ENCODE measurements at regions not wholly inside any gene's neighbourhood (a gene's known extent, or its start where the extent isn't known, plus 50 kb on each side); places are given as distances from the start of the nearest gene placed in this dataset.

DNA sequence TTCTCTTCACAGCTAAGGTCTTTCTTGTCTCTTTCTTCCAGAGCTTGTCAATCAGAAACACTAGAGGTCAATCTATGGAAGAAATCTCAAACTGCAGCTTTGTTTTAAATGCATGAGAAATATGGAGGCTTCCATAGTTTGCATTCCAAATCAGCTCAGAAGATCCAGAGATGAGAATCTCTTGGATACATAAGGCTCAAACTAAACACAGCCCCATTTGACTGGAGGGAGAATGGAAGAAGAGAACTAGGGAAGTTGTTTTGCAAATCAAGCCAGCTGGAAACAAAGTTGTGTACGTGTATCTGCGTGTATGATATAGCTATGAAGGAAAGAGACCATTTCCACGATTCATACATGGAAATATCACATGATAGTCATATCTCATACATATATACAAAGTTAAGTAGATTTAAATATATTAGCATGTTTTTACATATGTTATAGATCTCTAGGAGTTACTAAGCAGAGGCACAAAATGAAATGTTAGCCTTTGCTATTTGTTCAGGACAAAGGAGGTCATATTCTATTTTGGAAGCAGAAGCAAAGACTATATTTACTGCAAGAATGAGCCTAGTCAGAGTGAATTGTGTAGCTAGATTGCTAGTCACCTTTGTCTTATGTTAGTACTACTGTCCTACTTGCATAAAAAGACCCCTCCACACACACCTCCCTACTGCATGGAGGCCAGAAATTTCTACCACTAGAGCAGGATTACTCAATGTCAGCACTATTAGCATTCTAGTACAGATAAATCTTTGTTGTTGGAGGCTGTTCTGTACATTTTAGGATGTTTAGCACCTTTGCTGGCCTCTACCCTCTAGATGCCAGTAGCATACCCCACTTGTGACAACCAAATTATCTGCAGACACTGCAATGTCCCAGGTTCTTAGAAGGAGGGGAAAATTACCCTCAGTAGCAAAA, 303.5 kb upstream of the CHAC2 start:
- no peaks in the 10 kb centered on the region for H3K9me3 ChIP-seq (ENCODE audit: control insufficient read depth, low read depth, low read length)
- no peaks in the 10 kb centered on the region for H3K4me1 ChIP-seq (ENCODE audit: control insufficient read depth, low read depth, low read length)
- no peaks in the 10 kb centered on the region for H3K27me3 ChIP-seq (ENCODE audit: control insufficient read depth, insufficient read depth, low read length)
- no peak overlapping the region for H3K4me3 ChIP-seq (ENCODE audit: low read length)
- H3K27ac ChIP-seq (ENCODE audit: low read length): no peak overlapping the region
- H3K36me3 ChIP-seq (ENCODE audit: control insufficient read depth, low read depth, low read length): no peaks in the 10 kb centered on the region
- H3K9ac ChIP-seq (ENCODE audit: low read length): no peak overlapping the region

DNA sequence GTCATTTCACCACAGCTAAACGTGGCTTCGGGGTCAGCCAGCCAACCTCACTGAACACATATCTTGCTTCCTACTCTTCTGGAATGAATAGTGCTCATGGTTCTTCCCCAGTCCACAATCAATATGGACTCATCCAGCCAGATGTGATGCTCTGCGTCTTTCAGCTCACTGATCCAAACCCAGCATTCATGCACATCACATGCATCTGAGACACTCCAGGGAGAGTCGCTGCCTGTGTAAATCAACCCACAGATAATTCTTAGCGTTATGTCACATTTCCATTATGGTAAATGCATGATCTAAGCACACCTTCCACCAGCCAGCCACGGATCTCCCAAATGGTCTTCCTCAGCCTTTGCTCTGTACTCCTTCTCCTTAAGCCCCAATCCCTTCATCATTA, 306.7 kb upstream of the CHAC2 start:
- Histone ChIP-seq H3K36me3 (ENCODE audit: control insufficient read depth, low read depth, low read length) (no peaks in the 10 kb centered on the region), H3K4me1 (ENCODE audit: control insufficient read depth, low read depth, low read length) (no peaks in the 10 kb centered on the region), H3K9ac (ENCODE audit: low read length) (no peak overlapping the region), H3K27ac (ENCODE audit: low read length) (no peak overlapping the region), H3K4me3 (ENCODE audit: low read length) (no peak overlapping the region), H3K27me3 (ENCODE audit: control insufficient read depth, insufficient read depth, low read length) (no peaks in the 10 kb centered on the region), H3K9me3 (ENCODE audit: control insufficient read depth, low read depth, low read length) (no peaks in the 10 kb centered on the region)

DNA sequence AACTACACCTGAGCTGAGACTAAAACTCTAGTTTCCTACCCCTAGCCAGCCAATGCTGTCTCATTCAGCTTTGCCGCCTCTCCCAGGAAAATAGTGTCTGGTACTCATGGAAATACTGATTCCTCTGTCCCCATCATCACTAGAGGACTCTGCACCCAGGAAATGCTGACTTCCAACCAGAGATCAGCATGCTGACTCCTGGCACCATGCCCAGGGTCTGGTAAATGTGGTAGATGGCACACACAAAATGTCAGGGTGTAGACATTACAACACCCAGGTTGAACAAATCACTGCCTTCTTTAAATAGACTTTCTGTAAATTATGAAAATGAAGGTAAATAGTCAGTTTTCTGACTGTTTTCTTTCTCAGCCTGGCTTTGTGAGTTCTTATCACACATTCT, 307.3 kb upstream of the CHAC2 start:
- no peak overlapping the region for H3K4me3 ChIP-seq (ENCODE audit: low read length)
- no peak overlapping the region for H3K27ac ChIP-seq (ENCODE audit: low read length)
- H3K36me3 ChIP-seq (ENCODE audit: control insufficient read depth, low read depth, low read length): no peaks in the 10 kb centered on the region
- no peaks in the 10 kb centered on the region for H3K4me1 ChIP-seq (ENCODE audit: control insufficient read depth, low read depth, low read length)
- no peak overlapping the region for H3K9ac ChIP-seq (ENCODE audit: low read length)
- no peaks in the 10 kb centered on the region for H3K27me3 ChIP-seq (ENCODE audit: control insufficient read depth, insufficient read depth, low read length)
- H3K9me3 ChIP-seq (ENCODE audit: control insufficient read depth, low read depth, low read length): no peaks in the 10 kb centered on the region

DNA sequence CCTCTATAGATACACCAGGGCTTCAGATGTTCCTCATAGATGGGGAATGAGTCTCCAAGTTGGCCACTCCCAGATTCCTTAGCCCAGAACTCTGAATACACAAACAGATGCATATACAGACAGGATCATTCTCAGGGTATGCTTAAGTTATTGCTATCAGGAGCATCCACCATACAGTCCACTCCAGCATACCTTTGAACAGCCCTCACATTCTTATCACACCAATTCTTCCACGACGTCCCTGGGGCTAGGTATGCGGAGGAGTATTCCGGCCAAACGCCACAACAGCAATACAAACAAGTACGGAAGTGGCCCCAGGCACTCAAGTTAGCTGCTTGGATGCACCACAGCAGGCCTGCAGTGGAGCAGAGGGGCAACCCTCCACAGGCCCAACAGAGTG, 312.5 kb upstream of the CHAC2 start:
- no peak overlapping the region for H3K4me3 ChIP-seq (ENCODE audit: low read length)
- no peaks in the 10 kb centered on the region for H3K36me3 ChIP-seq (ENCODE audit: control insufficient read depth, low read depth, low read length)
- H3K9ac ChIP-seq (ENCODE audit: low read length): no peak overlapping the region
- no peaks in the 10 kb centered on the region for H3K9me3 ChIP-seq (ENCODE audit: control insufficient read depth, low read depth, low read length)
- H3K27me3 ChIP-seq (ENCODE audit: control insufficient read depth, insufficient read depth, low read length): no peaks in the 10 kb centered on the region
- H3K27ac ChIP-seq (ENCODE audit: low read length): no peak overlapping the region
- H3K4me1 ChIP-seq (ENCODE audit: control insufficient read depth, low read depth, low read length): no peaks in the 10 kb centered on the region

DNA sequence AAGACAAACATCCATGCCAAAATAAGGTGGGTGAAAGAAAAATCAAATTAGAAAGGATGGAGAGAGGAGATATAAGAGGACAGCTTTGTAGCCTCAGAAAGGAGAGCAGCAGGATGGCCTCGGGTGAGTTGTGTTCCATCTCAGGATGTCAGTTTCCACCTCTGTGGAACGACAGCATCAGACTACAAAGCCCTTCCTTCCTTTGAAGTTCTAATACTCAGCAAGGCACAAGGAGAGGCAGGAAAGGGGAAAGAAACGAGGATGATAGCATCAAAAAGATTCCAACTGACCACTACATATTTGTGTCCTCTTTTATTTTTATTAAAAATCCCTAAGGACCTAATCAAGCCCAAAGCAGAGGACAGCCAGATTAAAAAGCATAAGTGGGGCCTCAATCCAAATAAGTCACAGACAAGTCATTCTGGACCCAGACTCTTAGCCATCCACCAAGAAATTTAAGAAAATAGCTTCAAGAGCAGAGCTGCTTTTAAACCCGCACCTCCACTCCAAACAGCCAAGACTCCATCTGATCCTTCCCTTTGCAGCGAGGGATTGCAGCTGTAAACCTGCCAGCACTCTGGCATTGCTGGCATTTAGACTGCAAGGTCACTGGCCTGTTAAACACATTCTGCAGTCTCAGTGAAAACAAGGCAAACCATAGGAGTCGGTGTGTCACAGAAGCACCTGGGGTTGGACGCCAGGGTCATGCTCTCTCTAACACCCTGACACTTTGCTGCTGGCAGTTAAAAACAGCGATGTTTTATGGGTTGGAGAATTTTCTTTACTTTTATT, 314.5 kb upstream of the CHAC2 start:
- Histone ChIP-seq H3K36me3 (ENCODE audit: control insufficient read depth, low read depth, low read length) (no peaks in the 10 kb centered on the region), H3K9me3 (ENCODE audit: control insufficient read depth, low read depth, low read length) (no peaks in the 10 kb centered on the region), H3K27me3 (ENCODE audit: control insufficient read depth, insufficient read depth, low read length) (no peaks in the 10 kb centered on the region), H3K9ac (ENCODE audit: low read length) (no peak overlapping the region), H3K4me1 (ENCODE audit: control insufficient read depth, low read depth, low read length) (no peaks in the 10 kb centered on the region), H3K4me3 (ENCODE audit: low read length) (no peak overlapping the region), H3K27ac (ENCODE audit: low read length) (no peak overlapping the region)

DNA sequence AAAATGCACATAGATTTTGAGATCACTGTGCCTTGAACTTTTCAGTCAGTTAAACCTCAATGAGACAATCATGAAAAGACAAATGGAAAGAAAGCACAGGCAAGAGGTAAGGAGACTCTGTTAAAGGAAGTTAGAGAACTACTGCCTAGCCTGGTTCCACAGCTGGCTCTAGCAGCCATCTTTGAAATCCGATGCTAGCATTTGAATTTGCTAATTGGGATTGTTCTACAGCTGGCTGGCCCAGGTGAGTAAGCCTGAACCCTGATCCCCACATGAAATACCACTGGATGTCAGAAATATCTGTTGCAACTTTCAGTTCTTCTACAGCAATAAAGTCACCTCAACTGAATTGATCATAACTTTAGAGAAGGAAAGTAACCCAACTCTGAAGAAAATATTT, 315.2 kb upstream of the CHAC2 start:
- no peak overlapping the region for H3K9ac ChIP-seq (ENCODE audit: low read length)
- no peaks in the 10 kb centered on the region for H3K36me3 ChIP-seq (ENCODE audit: control insufficient read depth, low read depth, low read length)
- H3K27me3 ChIP-seq (ENCODE audit: control insufficient read depth, insufficient read depth, low read length): no peaks in the 10 kb centered on the region

DNA sequence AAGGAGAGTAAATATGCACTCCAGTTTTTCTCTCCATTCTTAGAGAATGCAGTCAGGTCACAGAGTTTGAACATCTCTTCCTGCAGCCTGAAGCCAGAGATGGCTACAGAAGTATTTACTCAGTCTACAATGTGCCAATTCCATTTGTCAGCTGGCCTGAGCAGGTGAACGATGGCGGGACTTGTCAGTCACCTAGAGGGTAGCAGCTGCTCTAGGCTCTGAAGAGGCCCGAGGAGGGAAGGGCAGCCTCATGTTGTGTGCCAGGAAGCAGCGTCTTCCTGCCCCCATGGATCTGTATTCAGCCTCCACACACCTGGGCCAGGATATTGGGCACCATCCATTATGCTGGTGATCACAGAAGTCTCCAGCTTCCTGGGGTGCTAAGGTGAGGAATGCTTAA, 316.7 kb upstream of the CHAC2 start:
- no peaks in the 10 kb centered on the region for H3K9me3 ChIP-seq (ENCODE audit: control insufficient read depth, low read depth, low read length)
- no peak overlapping the region for H3K4me3 ChIP-seq (ENCODE audit: low read length)
- H3K4me1 ChIP-seq (ENCODE audit: control insufficient read depth, low read depth, low read length): no peaks in the 10 kb centered on the region
- H3K36me3 ChIP-seq (ENCODE audit: control insufficient read depth, low read depth, low read length): no peaks in the 10 kb centered on the region
- no peak overlapping the region for H3K27ac ChIP-seq (ENCODE audit: low read length)
- no peaks in the 10 kb centered on the region for H3K27me3 ChIP-seq (ENCODE audit: control insufficient read depth, insufficient read depth, low read length)
- H3K9ac ChIP-seq (ENCODE audit: low read length): no peak overlapping the region

More for the DNA sequence above, 315.2 kb upstream of the CHAC2 start:
- Histone ChIP-seq H3K27ac (ENCODE audit: low read length) (no peak overlapping the region), H3K4me1 (ENCODE audit: control insufficient read depth, low read depth, low read length) (no peaks in the 10 kb centered on the region), H3K4me3 (ENCODE audit: low read length) (no peak overlapping the region), H3K9me3 (ENCODE audit: control insufficient read depth, low read depth, low read length) (no peaks in the 10 kb centered on the region)

DNA sequence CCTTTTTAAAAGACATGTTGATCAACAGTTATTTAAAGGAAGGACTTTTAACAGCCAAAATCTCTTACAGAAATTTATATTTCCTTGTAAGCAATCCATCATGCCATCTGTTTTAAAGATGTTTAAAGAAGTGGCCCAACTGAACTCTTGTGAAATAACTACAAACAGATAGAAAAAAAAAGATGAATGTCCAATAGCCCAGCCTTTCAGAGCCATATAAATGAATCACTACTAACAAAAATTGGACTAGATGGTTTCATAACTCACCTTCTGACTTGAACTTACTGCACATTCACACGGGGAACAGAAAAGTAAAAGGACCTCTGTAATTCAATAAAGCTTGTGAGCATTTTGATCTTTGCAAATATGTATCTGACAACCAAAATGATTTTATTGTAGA, 319.0 kb upstream of the CHAC2 start:
- H3K27me3 ChIP-seq (ENCODE audit: control insufficient read depth, insufficient read depth, low read length): no peaks in the 10 kb centered on the region
- no peak overlapping the region for H3K9ac ChIP-seq (ENCODE audit: low read length)
- no peaks in the 10 kb centered on the region for H3K4me1 ChIP-seq (ENCODE audit: control insufficient read depth, low read depth, low read length)
- H3K4me3 ChIP-seq (ENCODE audit: low read length): no peak overlapping the region
- no peaks in the 10 kb centered on the region for H3K9me3 ChIP-seq (ENCODE audit: control insufficient read depth, low read depth, low read length)
- H3K27ac ChIP-seq (ENCODE audit: low read length): no peak overlapping the region
- no peaks in the 10 kb centered on the region for H3K36me3 ChIP-seq (ENCODE audit: control insufficient read depth, low read depth, low read length)

DNA sequence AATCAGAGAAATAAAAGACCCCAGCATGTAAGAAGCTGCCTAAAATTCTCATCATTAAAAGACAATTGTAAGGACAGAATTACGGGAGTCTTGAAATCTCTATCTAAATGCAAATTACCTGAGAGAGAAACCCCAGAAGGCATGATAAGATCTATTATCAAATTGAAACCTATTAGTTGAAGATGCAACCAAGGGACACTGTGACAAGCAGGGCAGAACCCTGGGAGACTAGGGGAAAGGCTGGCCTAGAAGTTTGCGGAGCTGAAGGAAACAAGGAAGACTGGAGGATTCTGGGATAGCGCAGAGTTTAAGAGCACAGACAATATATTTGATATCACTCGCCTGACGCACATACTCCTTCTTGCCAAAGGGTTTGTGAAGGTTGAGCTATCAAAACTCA, 319.5 kb upstream of the CHAC2 start:
- no peak overlapping the region for H3K4me3 ChIP-seq (ENCODE audit: low read length)
- H3K27me3 ChIP-seq (ENCODE audit: control insufficient read depth, insufficient read depth, low read length): no peaks in the 10 kb centered on the region
- H3K9me3 ChIP-seq (ENCODE audit: control insufficient read depth, low read depth, low read length): no peaks in the 10 kb centered on the region
- H3K4me1 ChIP-seq (ENCODE audit: control insufficient read depth, low read depth, low read length): no peaks in the 10 kb centered on the region
- no peaks in the 10 kb centered on the region for H3K36me3 ChIP-seq (ENCODE audit: control insufficient read depth, low read depth, low read length)
- no peak overlapping the region for H3K27ac ChIP-seq (ENCODE audit: low read length)
- H3K9ac ChIP-seq (ENCODE audit: low read length): no peak overlapping the region

DNA sequence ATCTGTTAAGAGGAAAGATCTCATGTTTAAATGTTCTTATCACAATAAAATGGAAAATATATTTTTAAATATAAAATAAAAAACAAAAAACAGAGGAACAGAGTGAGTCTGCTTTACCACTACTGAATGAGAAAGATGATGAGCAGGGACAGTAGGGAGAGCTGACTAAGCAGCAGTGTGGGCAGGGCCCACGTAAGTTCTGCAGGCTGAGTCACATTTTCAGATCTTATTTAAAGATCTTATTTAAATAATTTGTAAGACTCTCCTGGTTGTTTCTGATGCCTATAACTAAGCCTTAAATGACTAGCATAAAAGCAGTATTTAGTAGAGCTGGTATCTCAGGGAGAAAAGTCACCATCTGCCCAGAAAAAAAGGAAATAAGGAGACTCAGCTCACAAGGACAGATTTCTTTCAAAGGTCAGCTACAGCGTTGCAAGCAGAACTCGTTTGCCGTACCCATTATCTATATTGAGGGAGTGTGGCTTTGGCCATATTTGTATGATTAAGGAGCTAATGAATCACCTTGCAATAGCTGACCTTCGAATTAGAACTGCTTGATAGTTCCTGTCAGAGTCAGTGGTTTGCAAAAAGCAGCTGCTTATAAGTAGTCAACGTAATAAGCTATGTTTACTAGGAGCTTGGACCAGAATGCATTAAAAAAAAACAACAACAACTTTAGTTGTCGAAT, 322.1 kb upstream of the CHAC2 start:
- no peak overlapping the region for H3K4me3 ChIP-seq (ENCODE audit: low read length)
- no peak overlapping the region for H3K9ac ChIP-seq (ENCODE audit: low read length)
- H3K9me3 ChIP-seq (ENCODE audit: control insufficient read depth, low read depth, low read length): no peaks in the 10 kb centered on the region
- peaks cover 9% of the 10 kb centered on the region for H3K4me1 ChIP-seq (ENCODE audit: control insufficient read depth, low read depth, low read length)
- H3K27me3 ChIP-seq (ENCODE audit: control insufficient read depth, insufficient read depth, low read length): no peaks in the 10 kb centered on the region
- H3K27ac ChIP-seq (ENCODE audit: low read length): no peak overlapping the region
- H3K36me3 ChIP-seq (ENCODE audit: control insufficient read depth, low read depth, low read length): no peaks in the 10 kb centered on the region

DNA sequence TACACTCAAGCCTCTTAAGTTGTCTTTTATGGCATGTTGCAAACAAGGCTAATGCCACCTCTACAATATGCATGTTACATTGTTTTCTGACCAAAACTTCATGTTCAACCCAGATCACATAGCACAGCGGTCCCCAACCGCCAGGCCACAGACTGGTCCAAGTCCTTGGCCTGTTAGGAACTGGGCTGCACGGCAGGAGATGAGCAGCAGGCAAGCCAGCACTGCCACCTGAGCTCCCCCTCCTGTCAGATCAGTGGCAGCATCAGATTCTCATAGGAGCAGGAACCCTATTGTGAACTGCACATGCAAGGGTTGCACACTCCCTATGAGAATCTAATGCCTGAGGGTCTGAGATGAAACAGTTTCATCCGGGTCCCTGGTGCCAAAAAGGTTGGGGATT, 324.8 kb upstream of the CHAC2 start:
- Histone ChIP-seq H3K4me1 (ENCODE audit: control insufficient read depth, low read depth, low read length) (peaks cover 9% of the 10 kb centered on the region), H3K27ac (ENCODE audit: low read length) (no peak overlapping the region), H3K36me3 (ENCODE audit: control insufficient read depth, low read depth, low read length) (no peaks in the 10 kb centered on the region), H3K27me3 (ENCODE audit: control insufficient read depth, insufficient read depth, low read length) (no peaks in the 10 kb centered on the region), H3K9ac (ENCODE audit: low read length) (no peak overlapping the region), H3K9me3 (ENCODE audit: control insufficient read depth, low read depth, low read length) (no peaks in the 10 kb centered on the region), H3K4me3 (ENCODE audit: low read length) (no peak overlapping the region)
